H1 (cell line): ENCODE measurements at regions not wholly inside any gene's neighbourhood (a gene's known extent, or its start where the extent isn't known, plus 50 kb on each side); places are given as distances from the start of the nearest gene placed in this dataset.

Source experiments
- CTCF ChIA-PET: fragments of 300-600 bp; sonication (Branson Sonifier 250); formaldehyde crosslinking; loops from one replicate; lab custom pipeline; 2021; ENCODE audit not compliant: partially characterized antibody; lab: Charles Lee
- POLR2A ChIA-PET: fragments of 300-600 bp; sonication (Branson Sonifier 250); formaldehyde crosslinking; loops from one replicate; lab custom pipeline; 2021; ENCODE audit warnings: inconsistent platforms; ENCODE audit not compliant: partially characterized antibody; lab: Charles Lee
- DNase-seq, 2 experiments: peaks; one replicate each; pipeline versions ENCODE4 v3.0.0 to v3.0.0-alpha.2; 2010 to 2022; ENCODE audit warnings: low spot score in 2 of 2, low read depth in 1 of 2, mixed read lengths in 1 of 2
- FAIRE-seq: peaks from 2 replicates; lab custom pipeline; 2011; peaks lifted over from hg19 to GRCh38; lab: Jason Lieb, UNC
- H2AFZ ChIP-seq: 2 replicates; pipeline ENCODE4 v1.8.1; 2012; ENCODE audit warnings: low read length, inconsistent platforms
- H2AK5ac ChIP-seq: 2 replicates; pipeline ENCODE4 v1.6.1; 2013; ENCODE audit warnings: low read depth, low read length
- H2BK120ac ChIP-seq: replicated peaks from 2 replicates; pipeline ENCODE3; 2013; ENCODE audit warnings: low read depth, low read length, inconsistent platforms
- H2BK12ac ChIP-seq: 2 replicates; pipeline ENCODE4 v1.6.1; 2013; ENCODE audit warnings: low read depth, low read length
- H2BK15ac ChIP-seq: 2 replicates; pipeline ENCODE4 v1.6.1; 2013; ENCODE audit warnings: low read length
- H2BK20ac ChIP-seq: 2 replicates; pipeline ENCODE4 v1.6.1; 2013; ENCODE audit warnings: low read length
- H2BK5ac ChIP-seq: 2 replicates; pipeline ENCODE4 v1.6.1; 2013; ENCODE audit warnings: low read depth, low read length
- H3K14ac ChIP-seq: 2 replicates; pipeline ENCODE4 v1.6.1; 2013; ENCODE audit warnings: inconsistent platforms; ENCODE audit not compliant: insufficient read length
- H3K18ac ChIP-seq: 2 replicates; pipeline ENCODE4 v1.6.1; 2013; ENCODE audit warnings: low read length; ENCODE audit errors: extremely low read depth
- H3K23ac ChIP-seq: 2 replicates; pipeline ENCODE4 v1.6.1; 2013; ENCODE audit warnings: inconsistent platforms; ENCODE audit not compliant: insufficient read length
- H3K23me2 ChIP-seq: 2 replicates; pipeline ENCODE4 v1.6.1; 2013; ENCODE audit warnings: low read depth, low read length
- H3K27ac ChIP-seq: 2 replicates; pipeline ENCODE4 v1.6.1; 2011; ENCODE audit warnings: low read depth, low read length, inconsistent platforms
- H3K27me3 ChIP-seq, 4 experiments: replicated peaks in 1 of 4; 1 replicate in 1 of 4; 2 replicates in 3 of 4; pipeline versions ENCODE4 v1.6.1 to v1.8.1; 2011 to 2013; ENCODE audit warnings: low read length in 3 of 4, mild to moderate bottlenecking in 3 of 4, inconsistent platforms in 2 of 4, mixed read lengths in 2 of 4, moderate library complexity in 1 of 4; ENCODE audit not compliant: control insufficient read depth in 3 of 4, insufficient read depth in 3 of 4; ENCODE audit errors: extremely low read depth in 1 of 4
- H3K36me3 ChIP-seq, 4 experiments: 2 replicates each; pipeline versions ENCODE4 v1.6.1 to v1.8.1; 2011 to 2013; ENCODE audit warnings: mild to moderate bottlenecking in 4 of 4, low read length in 3 of 4, moderate library complexity in 2 of 4, control low read depth in 1 of 4, inconsistent platforms in 1 of 4; ENCODE audit not compliant: insufficient read depth in 4 of 4, control insufficient read depth in 2 of 4
- H3K4ac ChIP-seq: replicated peaks from 2 replicates; pipeline ENCODE3; 2013; ENCODE audit warnings: low read length, low read depth, mixed read lengths, inconsistent platforms; ENCODE audit not compliant: insufficient read length
- H3K4me1 ChIP-seq, 4 experiments: replicated peaks in 1 of 4; 1 replicate in 1 of 4; 2 replicates in 3 of 4; pipeline versions ENCODE4 v1.6.1 to v1.8.1; 2011 to 2013; ENCODE audit warnings: low read length in 3 of 4, inconsistent platforms in 2 of 4, mixed read lengths in 1 of 4; ENCODE audit not compliant: insufficient read depth in 4 of 4, control insufficient read depth in 3 of 4
- H3K4me2 ChIP-seq, 2 experiments: 2 replicates each; pipeline versions ENCODE4 v1.6.1 to v1.8.1; 2011 to 2013; ENCODE audit warnings: low read depth in 2 of 2, low read length in 2 of 2, control low read depth in 1 of 2, inconsistent platforms in 1 of 2, mild to moderate bottlenecking in 1 of 2; ENCODE audit not compliant: insufficient read depth in 1 of 2
- H3K4me3 ChIP-seq, 4 experiments: fragments of 200-600, 300-600 bp in 1 of 4; sonication (generic), shearing (Covaris generic), sonication (Bioruptor Twin) in 1 of 4; 2 replicates each; pipeline versions ENCODE4 v1.5.1 to v1.8.1; 2011 to 2016; ENCODE audit warnings: low read length in 4 of 4, low read depth in 3 of 4, control low read depth in 2 of 4, inconsistent platforms in 2 of 4, mild to moderate bottlenecking in 2 of 4, mixed read lengths in 1 of 4, moderate library complexity in 1 of 4; ENCODE audit not compliant: insufficient read depth in 2 of 4; ENCODE audit errors: extremely low read depth in 1 of 4
- H3K56ac ChIP-seq: replicated peaks from 2 replicates; pipeline ENCODE3; 2013; ENCODE audit warnings: low read depth, mild to moderate bottlenecking, mixed read lengths, low read length, inconsistent platforms; ENCODE audit not compliant: insufficient read length
- H3K79me1 ChIP-seq: 2 replicates; pipeline ENCODE4 v1.6.1; 2013; ENCODE audit warnings: low read depth, low read length, control low read depth
- H3K79me2 ChIP-seq, 2 experiments: 2 replicates each; pipeline versions ENCODE4 v1.6.1 to v1.8.1; 2012 to 2013; ENCODE audit warnings: low read length in 2 of 2, mild to moderate bottlenecking in 2 of 2, inconsistent platforms in 1 of 2; ENCODE audit not compliant: insufficient read depth in 2 of 2, control insufficient read depth in 1 of 2
- H3K9ac ChIP-seq, 4 experiments: replicated peaks in 1 of 4; 1 replicate in 1 of 4; 2 replicates in 3 of 4; pipeline versions ENCODE4 v1.6.1 to v1.8.1; 2011 to 2013; ENCODE audit warnings: low read depth in 3 of 4, low read length in 3 of 4, control low read depth in 2 of 4, mild to moderate bottlenecking in 2 of 4, moderate library complexity in 2 of 4, inconsistent platforms in 1 of 4; ENCODE audit errors: extremely low read depth in 1 of 4
- H3K9me3 ChIP-seq, 2 experiments: 2 replicates each; pipeline versions ENCODE4 v1.6.1 to v1.8.1; 2012 to 2013; ENCODE audit warnings: mild to moderate bottlenecking in 2 of 2, moderate library complexity in 2 of 2, control low read depth in 1 of 2, inconsistent platforms in 1 of 2, low read depth in 1 of 2, low read length in 1 of 2, mixed read lengths in 1 of 2; ENCODE audit not compliant: insufficient read depth in 2 of 2
- H4K20me1 ChIP-seq, 2 experiments: replicated peaks in 1 of 2; 2 replicates each; pipeline versions ENCODE3 to v1.8.1; 2011 to 2013; ENCODE audit warnings: inconsistent platforms in 2 of 2, low read length in 2 of 2, mild to moderate bottlenecking in 1 of 2; ENCODE audit not compliant: insufficient read depth in 2 of 2, control insufficient read depth in 1 of 2
- H4K5ac ChIP-seq: 2 replicates; pipeline ENCODE4 v1.6.1; 2013; ENCODE audit warnings: low read length, low read depth, mixed read lengths, inconsistent platforms; ENCODE audit not compliant: insufficient read length
- H4K8ac ChIP-seq: 2 replicates; pipeline ENCODE4 v1.8.0; 2013; ENCODE audit warnings: mild to moderate bottlenecking, moderate library complexity, low read length, inconsistent platforms; ENCODE audit not compliant: insufficient read depth; ENCODE audit errors: extremely low read depth
- H4K91ac ChIP-seq: replicated peaks from 2 replicates; pipeline ENCODE3; 2013; ENCODE audit warnings: low read length, mixed read lengths, inconsistent platforms; ENCODE audit not compliant: insufficient read length
- BCL11A ChIP-seq, 2 experiments: IDR thresholded peaks; one replicate each; pipeline ENCODE4 v1.6.1; 2011; ENCODE audit warnings: low read depth in 2 of 2, low read length in 2 of 2, mild to moderate bottlenecking in 2 of 2
- CHD2 ChIP-seq: IDR thresholded peaks from 2 replicates; pipeline ENCODE4 v1.6.1; 2012; ENCODE audit warnings: low read length, improper control_type of control experiment
- KDM1A ChIP-seq: fragments of 200-600, 300-600 bp; sonication (generic); IDR thresholded peaks from 2 replicates; pipeline ENCODE4 v1.7.1; 2016; ENCODE audit warnings: mild to moderate bottlenecking, low read length, borderline replicate concordance
- KDM4A ChIP-seq: IDR thresholded peaks from one replicate; pipeline ENCODE4 v1.7.1; 2012; ENCODE audit warnings: low read depth, mild to moderate bottlenecking, moderate library complexity, low read length, inconsistent platforms; ENCODE audit not compliant: severe bottlenecking
- KDM5A ChIP-seq: fragments of 200-600 bp; IDR thresholded peaks from 2 replicates; pipeline ENCODE4 v1.7.1; 2012; ENCODE audit warnings: mild to moderate bottlenecking, low read length, inconsistent platforms, mixed read lengths
- NRF1 ChIP-seq: IDR thresholded peaks from 2 replicates; pipeline ENCODE4 v1.6.1; 2011; ENCODE audit warnings: mild to moderate bottlenecking, low read depth, low read length, improper control_type of control experiment
- RXRA ChIP-seq: IDR thresholded peaks from 2 replicates; pipeline ENCODE4 v1.6.1; 2011; ENCODE audit warnings: low read depth, mild to moderate bottlenecking, low read length, moderate library complexity; ENCODE audit not compliant: insufficient read depth
- TBP ChIP-seq: IDR thresholded peaks from 2 replicates; pipeline ENCODE4 v1.6.1; 2011; ENCODE audit warnings: low read depth, low read length, improper control_type of control experiment
- TCF12 ChIP-seq: IDR thresholded peaks from 2 replicates; pipeline ENCODE4 v1.6.1; 2011; ENCODE audit warnings: low read depth, mild to moderate bottlenecking, low read length
- USF2 ChIP-seq: IDR thresholded peaks from 2 replicates; pipeline ENCODE4 v1.6.1; 2011; ENCODE audit warnings: low read length, improper control_type of control experiment
- WGBS, 2 experiments: shearing (Covaris generic) in 1 of 2; methylation state at CpG; one replicate each; pipeline versions ENCODE4 v1.1.6 to v1.1.7; 2013 to 2015; ENCODE audit warnings: low lambda C conversion rate in 2 of 2, mixed read lengths in 2 of 2, inconsistent platforms in 1 of 2, low coverage in 1 of 2, missing lambda C conversion rate in 1 of 2; ENCODE audit not compliant: insufficient replicate concordance in 2 of 2, insufficient coverage in 1 of 2, insufficient read length in 1 of 2; ENCODE audit errors: extremely low coverage in 1 of 2, missing lambda C conversion rate in 1 of 2; 5-methylcytosine and 5-hydroxymethylcytosine counted together

- H2AFZ ChIP-seq: no peak overlapping the region
- no peak overlapping the region for H3K4ac ChIP-seq
- H3K79me1 ChIP-seq: no peaks in the 10 kb centered on the region
- H3K14ac ChIP-seq: no peak overlapping the region
- no peak overlapping the region for H2AK5ac ChIP-seq
- H3K4me3 ChIP-seq: no peak overlapping the region
- peaks cover 4 to 15% (median 7%) of the 10 kb centered on the region in 4 experiments; a peak in 5 of 7 replicates for H3K4me1 ChIP-seq
- H4K91ac ChIP-seq: no peak overlapping the region
- peaks cover 3 to 9% of the 10 kb centered on the region in 2 experiments for H4K20me1 ChIP-seq
- POLR2A ChIA-PET: interaction anchor here (1.1 to 8.5 kb wide), 4 partner anchors 10 to 16 kb away, joined by 3 to 42 read pairs (median 3); no protein-coding TSS in a partner anchor
- no peak overlapping the region for H3K9ac ChIP-seq
- H3K27me3 ChIP-seq: peaks cover 0 to 28% (median 14%) of the 10 kb centered on the region in 4 experiments; a peak in 5 of 7 replicates
- FAIRE-seq: no peak
- no peak overlapping the region for H3K27ac ChIP-seq
- H3K9me3 ChIP-seq: no peaks in the 10 kb centered on the region
- no peak overlapping the region for H4K5ac ChIP-seq
- no peaks in the 10 kb centered on the region; the same call in 1 of the 2 replicates for H3K23me2 ChIP-seq
- H2BK5ac ChIP-seq: no peak overlapping the region
- DNase-seq: no peak
- H3K36me3 ChIP-seq: no peaks in the 10 kb centered on the region
- no peak overlapping the region for H2BK120ac ChIP-seq
- H3K79me2 ChIP-seq: no peaks in the 10 kb centered on the region
- CTCF ChIA-PET: interaction anchor here (0.5 to 4.7 kb wide), 18 partner anchors 8 to 683 kb away, joined by 3 to 37 read pairs (median 4); partner anchors contain the start of gene PTGR2
- no peak overlapping the region for H2BK15ac ChIP-seq
- H2BK20ac ChIP-seq: no peak overlapping the region
- no peak overlapping the region for H3K18ac ChIP-seq
- H3K4me2 ChIP-seq: no peak overlapping the region
- H3K56ac ChIP-seq: no peak overlapping the region
- no peak overlapping the region for H4K8ac ChIP-seq
- 88% methylated on average over 10 of the region's 10 CpGs; no CpG with 5 or more reads in 1 of the 2 experiments for WGBS, 2 experiments
- H2BK12ac ChIP-seq: no peak overlapping the region
- H3K23ac ChIP-seq: no peak overlapping the region
- no peak for TF ChIP-seq USF2
- no peak for TF ChIP-seq BCL11A (IDR thresholded peaks at IDR 0.05; ENCODE audit: low read depth in 2 of 2, low read length in 2 of 2)
- TF ChIP-seq NRF1: no peak
- TF ChIP-seq TCF12: no peak
- TF ChIP-seq CHD2: no peak
- no peak for TF ChIP-seq TBP
- TF ChIP-seq KDM5A: no peak
- no peak for TF ChIP-seq RXRA
- no peak for TF ChIP-seq KDM1A
- no peak for TF ChIP-seq KDM4A
Measured at GRCh38 chr14:73775339-73776193, 61.4 kb upstream of the PNMA1 start.
